WI38 (cell line): ENCODE measurements at regions not wholly inside any gene's neighbourhood (a gene's known extent, or its start where the extent isn't known, plus 50 kb on each side); places are given as distances from the start of the nearest gene placed in this dataset.

Source experiments
- H3K4me3 ChIP-seq: 2 replicates; pipeline ENCODE4 v1.5.1; 2011; ENCODE audit warnings: low read depth, mild to moderate bottlenecking, control low read depth, low read length
- TF ChIP-seq, protein P1 (sequence below): IDR thresholded peaks from 2 replicates; pipeline ENCODE4 v1.5.1; 2012; ENCODE audit warnings: low read depth, mild to moderate bottlenecking, control low read depth, low read length

DNA sequence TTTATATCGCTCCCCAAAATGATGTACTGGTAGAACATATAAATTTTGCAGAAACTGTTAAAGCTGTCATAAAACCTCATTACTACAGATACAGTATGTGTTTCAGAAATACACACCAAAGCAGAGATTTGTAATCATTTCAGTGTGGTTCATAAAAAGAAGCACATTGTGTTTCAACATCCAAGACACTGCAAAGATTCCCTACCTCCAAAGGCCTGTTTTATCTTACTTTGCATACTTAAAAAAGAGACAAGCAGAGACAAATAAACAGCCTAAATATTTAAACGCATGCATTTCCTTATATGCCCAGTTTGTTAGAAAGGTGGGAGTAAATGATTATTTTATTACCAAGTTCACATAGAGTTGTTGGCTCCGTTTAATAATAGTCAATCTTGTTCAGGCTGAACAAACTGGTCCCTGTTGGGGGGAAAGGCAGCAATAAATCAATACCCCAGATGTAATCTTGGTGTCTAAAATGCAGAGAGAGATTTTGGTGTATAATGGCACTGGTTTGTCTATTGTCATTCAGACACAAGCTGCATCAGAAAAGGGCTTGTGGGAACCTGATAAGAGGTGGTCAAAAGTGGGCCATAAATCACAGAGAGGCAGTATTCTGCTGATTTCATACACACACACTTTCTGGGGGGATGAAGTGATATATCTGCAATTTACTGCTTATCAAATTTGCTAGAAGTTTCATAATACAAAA lies 321.4 kb upstream of the ETAA1 start:
- TF ChIP-seq, protein P1, sequence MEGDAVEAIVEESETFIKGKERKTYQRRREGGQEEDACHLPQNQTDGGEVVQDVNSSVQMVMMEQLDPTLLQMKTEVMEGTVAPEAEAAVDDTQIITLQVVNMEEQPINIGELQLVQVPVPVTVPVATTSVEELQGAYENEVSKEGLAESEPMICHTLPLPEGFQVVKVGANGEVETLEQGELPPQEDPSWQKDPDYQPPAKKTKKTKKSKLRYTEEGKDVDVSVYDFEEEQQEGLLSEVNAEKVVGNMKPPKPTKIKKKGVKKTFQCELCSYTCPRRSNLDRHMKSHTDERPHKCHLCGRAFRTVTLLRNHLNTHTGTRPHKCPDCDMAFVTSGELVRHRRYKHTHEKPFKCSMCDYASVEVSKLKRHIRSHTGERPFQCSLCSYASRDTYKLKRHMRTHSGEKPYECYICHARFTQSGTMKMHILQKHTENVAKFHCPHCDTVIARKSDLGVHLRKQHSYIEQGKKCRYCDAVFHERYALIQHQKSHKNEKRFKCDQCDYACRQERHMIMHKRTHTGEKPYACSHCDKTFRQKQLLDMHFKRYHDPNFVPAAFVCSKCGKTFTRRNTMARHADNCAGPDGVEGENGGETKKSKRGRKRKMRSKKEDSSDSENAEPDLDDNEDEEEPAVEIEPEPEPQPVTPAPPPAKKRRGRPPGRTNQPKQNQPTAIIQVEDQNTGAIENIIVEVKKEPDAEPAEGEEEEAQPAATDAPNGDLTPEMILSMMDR = no peak
- no peak overlapping the region for H3K4me3 ChIP-seq

DNA sequence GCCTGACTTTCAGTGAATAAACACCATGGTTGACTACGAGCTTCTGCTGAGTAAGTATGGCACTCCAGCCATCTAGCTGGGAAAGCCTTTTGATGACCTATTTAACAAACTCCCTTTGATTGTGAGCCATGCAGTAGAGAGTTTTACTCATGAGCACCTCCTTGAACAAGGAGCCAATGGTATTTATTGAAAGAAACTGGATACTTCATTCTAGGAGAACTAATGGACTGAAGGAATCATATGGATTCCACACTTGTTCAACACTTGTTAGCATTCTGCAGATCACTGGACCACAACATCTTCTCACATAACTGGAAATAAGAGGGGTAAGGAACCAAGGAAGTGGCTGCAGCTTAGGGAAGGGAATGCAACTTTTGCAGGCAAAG lies 320.9 kb upstream of the ETAA1 start:
- TF ChIP-seq, protein P1 = no peak
- H3K4me3 ChIP-seq = no peak overlapping the region

DNA sequence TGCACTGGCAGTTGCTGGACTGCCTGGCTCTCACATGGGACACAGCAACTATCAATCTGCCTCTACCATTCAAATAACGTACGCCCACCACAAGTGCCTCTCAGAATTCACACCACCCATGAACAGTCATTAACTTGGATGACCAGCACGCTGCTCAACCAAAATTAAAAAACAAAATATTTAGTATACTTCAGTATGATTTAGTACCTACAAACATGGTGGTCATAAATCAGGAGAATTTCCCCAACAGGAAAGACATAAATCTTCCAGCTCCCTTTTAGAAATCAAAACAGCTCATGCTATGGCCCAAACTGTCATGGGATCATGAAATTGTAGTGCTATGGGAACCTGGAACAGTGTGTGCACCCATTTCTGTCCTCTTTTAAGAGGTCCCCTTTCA lies 317.4 kb upstream of the ETAA1 start:
- TF ChIP-seq, protein P1 = no peak
- no peak overlapping the region for H3K4me3 ChIP-seq

DNA sequence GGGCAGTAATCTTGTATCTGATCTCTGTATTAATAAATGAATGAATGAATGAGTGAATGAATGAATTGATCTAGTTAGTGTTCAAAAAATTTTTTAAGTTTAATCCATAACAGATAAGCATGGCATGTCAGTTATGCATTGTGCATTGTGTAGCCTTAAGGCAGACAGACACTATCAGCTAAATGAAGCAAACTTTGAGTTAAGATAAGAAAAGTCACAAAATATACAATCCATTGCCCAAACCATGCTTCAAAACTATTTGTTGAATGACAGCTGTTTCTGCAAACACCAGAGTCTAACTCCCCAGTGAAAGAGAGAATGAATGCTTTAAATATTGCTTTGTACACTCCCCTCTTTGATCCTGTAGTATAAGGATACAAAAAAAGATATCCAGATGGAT lies 314.3 kb upstream of the ETAA1 start:
- no peak overlapping the region for H3K4me3 ChIP-seq
- TF ChIP-seq, protein P1 = no peak

DNA sequence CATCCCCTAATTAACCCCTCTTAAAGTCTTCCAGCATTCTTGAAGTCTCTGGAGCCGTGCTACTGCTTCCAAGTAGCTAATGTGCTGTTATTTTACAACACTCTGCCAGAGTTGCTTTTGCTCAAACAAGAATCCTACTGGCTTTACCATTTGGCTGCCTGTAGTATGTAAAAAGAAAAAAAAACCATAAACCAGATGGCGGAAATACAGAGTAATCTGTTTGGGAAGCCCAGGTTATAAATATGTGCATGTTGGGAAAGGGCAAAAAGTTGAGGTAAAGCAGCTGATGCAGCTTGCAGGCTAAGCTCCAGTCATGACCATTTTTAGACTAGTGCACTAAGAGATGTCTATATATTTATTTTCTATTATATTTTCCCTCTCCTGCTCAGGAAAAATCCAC lies 313.2 kb upstream of the ETAA1 start:
- H3K4me3 ChIP-seq = no peak overlapping the region
- TF ChIP-seq, protein P1 = no peak

DNA sequence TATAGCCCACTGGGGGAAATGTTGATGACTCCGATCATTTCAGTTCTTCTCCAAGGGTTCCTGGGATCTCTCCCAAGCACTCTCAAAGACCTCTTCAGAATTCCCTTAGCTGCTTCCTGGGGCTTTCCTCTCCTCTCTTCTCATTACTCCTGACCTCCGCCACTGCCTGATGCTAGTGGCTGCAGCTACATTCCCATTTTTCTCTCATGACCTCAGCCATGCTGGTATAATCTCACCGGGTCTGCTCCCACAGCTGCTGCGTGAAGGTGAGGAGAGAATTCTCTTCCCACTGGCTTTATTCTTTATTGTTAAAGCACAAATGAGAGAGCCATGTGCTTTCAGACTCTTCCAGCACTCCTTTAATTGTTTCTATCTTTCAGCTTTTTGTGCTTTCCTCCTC lies 312.0 kb upstream of the ETAA1 start:
- no peak overlapping the region for H3K4me3 ChIP-seq
- TF ChIP-seq, protein P1 = no peak

DNA sequence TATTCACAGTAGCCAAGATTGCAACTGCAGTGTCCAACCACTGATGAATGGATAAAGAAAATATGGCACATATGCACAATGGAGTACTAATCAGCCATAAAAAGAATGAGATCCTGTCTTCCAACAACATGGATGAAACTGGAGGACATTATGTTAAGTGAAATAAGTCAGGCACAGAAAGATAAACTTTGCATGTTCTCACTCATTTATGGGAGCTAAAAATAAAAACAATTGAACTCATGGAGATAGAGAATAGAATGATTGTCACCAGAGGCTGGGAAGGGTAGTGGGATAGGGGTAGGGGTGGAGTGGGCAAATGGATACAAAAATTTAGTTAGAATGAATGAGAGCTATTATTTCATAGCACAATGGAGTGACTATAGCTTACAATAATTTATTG lies 305.5 kb upstream of the ETAA1 start:
- TF ChIP-seq, protein P1 = no peak
- H3K4me3 ChIP-seq = no peak overlapping the region
